ENCODE measurements at regions not wholly inside any gene's neighbourhood (a gene's known extent, or its start where the extent isn't known, plus 50 kb on each side); places are given as distances from the start of the nearest gene placed in this dataset.

DNA sequence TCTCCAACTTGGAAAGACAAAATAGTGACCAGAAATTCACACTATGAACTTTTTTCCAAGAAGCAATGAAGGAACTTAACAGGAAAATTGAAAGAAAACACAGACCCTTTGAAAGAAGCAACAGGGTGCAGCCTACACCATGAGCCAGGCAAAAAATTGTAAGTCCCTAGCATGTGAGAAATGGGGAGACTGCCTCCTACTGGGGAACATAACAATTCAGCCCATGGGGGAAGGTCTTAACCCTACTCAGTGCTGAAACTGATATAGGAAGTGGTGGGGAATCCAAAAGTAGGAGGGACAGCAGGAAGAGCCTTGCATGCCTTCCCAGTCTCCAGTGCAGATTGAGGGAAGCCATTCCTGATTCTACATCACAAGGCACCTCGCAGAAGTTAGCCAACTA lies 235.1 kb upstream of the UFL1 start:
- TF ChIP-seq TCF7L2 (IDR thresholded peaks at IDR 0.05; ENCODE audit: borderline replicate concordance, extremely low read depth, insufficient read depth, insufficient read length) (no peak), CTCF (IDR thresholded peaks at IDR 0.05 in 2 of 3, conservative IDR thresholded peaks at IDR 0.05 in 1 of 3; ENCODE audit: borderline replicate concordance in 1 of 3, insufficient read depth in 1 of 3, low read depth in 2 of 3, low read length in 2 of 3) (no peak), POLR2AphosphoS5 (IDR thresholded peaks at IDR 0.05; ENCODE audit: low read depth, low read length) (no peak), POLR2A (IDR thresholded peaks at IDR 0.05; ENCODE audit: borderline replicate concordance, extremely low read depth, insufficient read depth, insufficient read length) (no peak), EZH2phosphoT487 (IDR thresholded peaks at IDR 0.05; ENCODE audit: borderline replicate concordance) (no peak)
- TF ChIP-seq, protein P1, sequence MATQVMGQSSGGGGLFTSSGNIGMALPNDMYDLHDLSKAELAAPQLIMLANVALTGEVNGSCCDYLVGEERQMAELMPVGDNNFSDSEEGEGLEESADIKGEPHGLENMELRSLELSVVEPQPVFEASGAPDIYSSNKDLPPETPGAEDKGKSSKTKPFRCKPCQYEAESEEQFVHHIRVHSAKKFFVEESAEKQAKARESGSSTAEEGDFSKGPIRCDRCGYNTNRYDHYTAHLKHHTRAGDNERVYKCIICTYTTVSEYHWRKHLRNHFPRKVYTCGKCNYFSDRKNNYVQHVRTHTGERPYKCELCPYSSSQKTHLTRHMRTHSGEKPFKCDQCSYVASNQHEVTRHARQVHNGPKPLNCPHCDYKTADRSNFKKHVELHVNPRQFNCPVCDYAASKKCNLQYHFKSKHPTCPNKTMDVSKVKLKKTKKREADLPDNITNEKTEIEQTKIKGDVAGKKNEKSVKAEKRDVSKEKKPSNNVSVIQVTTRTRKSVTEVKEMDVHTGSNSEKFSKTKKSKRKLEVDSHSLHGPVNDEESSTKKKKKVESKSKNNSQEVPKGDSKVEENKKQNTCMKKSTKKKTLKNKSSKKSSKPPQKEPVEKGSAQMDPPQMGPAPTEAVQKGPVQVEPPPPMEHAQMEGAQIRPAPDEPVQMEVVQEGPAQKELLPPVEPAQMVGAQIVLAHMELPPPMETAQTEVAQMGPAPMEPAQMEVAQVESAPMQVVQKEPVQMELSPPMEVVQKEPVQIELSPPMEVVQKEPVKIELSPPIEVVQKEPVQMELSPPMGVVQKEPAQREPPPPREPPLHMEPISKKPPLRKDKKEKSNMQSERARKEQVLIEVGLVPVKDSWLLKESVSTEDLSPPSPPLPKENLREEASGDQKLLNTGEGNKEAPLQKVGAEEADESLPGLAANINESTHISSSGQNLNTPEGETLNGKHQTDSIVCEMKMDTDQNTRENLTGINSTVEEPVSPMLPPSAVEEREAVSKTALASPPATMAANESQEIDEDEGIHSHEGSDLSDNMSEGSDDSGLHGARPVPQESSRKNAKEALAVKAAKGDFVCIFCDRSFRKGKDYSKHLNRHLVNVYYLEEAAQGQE (IDR thresholded peaks at IDR 0.05; ENCODE audit: low read depth): no peak
- TF ChIP-seq, protein P2, sequence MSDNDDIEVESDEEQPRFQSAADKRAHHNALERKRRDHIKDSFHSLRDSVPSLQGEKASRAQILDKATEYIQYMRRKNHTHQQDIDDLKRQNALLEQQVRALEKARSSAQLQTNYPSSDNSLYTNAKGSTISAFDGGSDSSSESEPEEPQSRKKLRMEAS (IDR thresholded peaks at IDR 0.05): no peak
